Right renal pelvis (tissue), 4 donors: ENCODE measurements at regions not wholly inside any gene's neighbourhood (a gene's known extent, or its start where the extent isn't known, plus 50 kb on each side); places are given as distances from the start of the nearest gene placed in this dataset.
"Not testable (repeated sequence)": the region's sequence is repeated elsewhere in the genome, so short reads cannot be mapped to it uniquely, and the experiment has no call there.

Source experiments
- DNase-seq, 4 donors: peaks; one replicate each; pipeline ENCODE4 v3.0.0-alpha.2; 2013; ENCODE audit warnings: low read depth in 4 of 4, low spot score in 3 of 4, missing footprints in 1 of 4

DNA sequence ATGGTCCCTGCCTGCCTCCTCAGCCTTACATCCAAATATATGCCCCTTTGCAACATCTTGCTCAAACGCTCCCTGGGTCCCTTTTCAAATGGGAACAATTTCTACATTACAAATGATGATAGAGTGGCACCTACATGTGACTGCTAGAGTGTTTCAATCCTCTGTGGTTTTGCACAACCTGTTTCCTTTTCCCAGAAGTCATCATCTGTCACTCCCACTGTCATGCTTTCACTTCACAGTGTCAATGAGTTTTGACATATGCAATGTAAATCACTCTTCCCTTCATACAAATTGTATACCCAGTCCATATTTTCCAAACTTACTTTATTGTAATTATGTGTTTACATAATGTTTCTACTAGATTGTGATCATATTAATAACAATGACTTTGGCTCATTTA is 887.3 kb downstream of the TDRD15 start:
- no peak for DNase-seq

DNA sequence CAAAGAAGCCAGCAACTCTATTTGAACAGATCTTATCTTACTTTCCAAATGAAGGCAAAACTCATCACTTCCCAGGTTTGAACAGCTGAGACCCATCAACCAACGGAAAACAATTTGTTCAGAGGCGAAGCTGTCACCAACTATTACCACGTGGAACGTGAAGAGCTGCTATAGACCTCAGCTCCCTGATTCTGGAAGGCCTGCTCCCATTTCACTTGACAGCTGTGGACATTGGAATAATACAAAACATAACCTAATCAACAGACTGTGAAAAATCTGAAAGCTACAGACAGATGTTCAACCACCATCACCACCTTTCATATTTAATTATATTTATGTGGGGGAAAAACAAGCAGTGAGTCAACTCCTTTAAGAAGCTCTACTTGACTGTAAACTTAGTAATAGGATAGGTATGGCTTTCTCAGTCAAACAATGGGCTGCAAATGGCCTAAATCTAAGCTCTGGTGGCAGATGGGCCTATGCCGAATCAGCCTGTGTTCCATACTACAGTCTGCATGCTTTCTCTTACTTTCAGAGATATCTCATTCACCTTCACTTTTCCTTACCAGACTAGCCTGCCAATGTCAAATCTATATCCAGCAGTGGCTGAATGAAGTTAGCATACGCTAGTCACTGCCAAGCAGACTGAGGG is 896.4 kb downstream of the TDRD15 start:
- DNase-seq, result no peak

DNA sequence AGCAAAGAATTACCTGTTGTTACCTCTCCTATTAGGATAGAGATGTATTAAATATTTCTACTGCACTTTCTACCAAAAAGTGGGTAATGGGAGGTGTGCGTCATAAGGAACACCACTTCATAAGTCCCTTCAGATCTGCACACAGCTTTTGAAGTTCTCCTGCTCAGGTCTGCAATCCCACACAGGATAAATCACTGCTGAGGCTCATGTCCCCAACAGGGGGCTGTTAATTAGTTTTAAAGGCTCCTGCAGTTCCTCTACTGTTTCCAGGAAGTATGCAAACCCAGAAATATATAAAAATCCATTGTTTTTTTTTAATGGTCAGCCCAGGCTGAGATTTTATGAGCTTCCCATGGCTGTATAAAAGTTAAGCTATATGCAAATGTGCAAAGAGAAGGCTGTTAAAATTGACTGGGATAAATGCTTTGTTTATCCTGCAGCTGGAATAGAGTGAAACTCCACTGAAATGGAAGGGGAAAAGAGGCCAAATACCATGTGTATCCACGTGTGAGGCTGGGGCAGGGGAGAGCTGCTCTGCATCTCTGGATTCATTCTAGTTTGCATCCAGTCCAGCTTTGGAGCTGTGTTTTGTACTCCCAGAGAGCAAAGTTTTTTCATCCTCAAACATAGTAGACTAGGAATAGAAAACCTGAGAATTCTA is 903.7 kb downstream of the TDRD15 start:
- DNase-seq, result no peak

DNA sequence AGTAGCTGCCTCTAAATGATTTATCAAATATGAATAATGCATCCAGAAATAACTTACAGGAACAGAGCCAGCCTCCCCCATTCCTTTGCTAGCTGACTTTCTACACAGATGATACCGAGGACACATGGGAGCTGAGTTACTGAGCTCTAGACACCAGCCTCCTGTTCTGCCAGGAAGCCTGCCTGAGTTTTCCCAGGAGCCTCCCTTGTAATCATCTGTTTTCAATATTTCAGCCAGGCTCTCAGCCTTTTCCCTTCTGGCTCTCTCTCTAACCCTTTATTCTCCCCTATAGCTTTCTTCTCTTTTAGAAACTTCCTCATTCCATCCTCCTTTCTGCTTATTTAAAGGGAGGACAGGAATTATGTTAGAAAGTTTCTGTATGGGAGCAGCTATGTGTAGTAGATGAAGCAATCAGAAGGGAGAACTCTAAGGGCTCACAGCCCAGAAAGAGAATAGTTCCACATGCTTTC is 911.6 kb downstream of the TDRD15 start:
- DNase-seq, result no peak

DNA sequence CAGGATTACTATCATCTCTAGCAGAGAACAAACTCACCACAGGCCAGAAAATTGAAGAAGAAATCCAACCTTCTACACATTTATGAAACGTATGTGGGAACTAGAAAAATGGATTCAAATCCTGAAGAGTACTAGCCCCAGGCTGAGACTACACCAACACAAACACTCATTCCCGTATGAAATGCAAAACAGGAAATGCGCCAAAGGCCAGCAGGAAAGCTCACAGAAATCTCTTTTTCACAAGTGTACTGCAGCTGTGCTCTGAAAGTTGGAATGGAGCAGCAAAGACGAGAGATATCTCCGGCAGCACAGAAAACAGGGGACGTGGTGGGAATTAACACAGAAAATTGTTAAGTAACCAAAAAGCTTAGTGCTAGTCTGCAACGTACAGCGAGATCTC is 913.5 kb downstream of the TDRD15 start:
- DNase-seq, result no peak

DNA sequence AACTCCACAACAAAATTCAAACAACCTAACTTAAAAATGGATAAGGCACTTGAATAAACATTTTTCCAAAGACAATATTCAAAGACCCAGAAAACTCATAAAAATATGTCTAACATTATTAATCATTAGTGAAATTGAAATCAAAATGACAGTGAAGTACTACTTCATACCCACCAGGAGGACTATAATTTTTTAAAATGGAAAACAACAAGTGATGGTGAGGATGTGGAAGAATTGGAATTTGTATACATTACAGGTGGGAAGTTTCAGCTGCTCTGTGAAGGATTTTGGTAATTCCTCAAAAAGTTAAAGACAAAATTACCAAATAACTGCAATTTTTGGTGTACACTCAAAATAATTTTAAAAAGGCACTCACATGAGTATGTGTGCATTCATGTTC is 920.0 kb downstream of the TDRD15 start:
- DNase-seq, result no peak

DNA sequence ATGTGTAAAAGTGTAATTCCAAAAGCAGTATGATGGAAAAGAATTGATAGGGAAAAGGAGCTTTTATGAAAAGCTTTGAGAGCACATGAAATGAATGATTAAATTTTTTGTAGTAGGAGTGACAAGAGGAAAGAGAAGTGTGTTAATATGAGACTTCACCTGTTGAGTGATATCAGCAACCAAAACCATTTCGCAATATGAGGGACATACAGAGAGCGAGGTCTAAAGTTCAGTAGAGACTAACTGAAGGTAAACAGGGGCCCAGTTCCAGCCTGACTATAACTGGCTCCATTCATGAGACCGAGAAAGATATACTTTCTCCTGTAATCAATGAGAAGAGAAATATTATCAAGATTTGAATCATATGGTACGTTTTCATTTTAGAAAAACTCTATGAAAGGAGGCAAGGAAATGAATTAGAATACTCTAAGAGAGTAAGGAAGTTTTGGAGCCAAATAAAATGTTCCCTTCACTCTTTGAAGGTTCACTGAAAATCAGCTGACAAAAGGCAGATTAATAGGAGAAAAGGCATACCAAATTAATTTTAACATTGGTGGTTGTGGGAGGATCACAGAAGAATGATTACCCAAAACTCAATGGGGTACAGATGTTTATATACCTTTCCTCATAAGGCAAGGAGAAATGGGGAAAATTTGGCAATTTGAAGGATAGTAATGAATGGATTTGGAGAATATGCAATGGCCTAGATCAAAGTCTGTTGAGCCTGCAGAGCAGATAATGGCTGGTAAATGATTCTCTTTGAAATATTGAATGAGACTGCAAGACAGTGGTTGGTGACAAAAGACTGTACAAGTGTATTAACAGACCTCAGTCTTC is 932.2 kb downstream of the TDRD15 start:
- DNase-seq, result no peak

DNA sequence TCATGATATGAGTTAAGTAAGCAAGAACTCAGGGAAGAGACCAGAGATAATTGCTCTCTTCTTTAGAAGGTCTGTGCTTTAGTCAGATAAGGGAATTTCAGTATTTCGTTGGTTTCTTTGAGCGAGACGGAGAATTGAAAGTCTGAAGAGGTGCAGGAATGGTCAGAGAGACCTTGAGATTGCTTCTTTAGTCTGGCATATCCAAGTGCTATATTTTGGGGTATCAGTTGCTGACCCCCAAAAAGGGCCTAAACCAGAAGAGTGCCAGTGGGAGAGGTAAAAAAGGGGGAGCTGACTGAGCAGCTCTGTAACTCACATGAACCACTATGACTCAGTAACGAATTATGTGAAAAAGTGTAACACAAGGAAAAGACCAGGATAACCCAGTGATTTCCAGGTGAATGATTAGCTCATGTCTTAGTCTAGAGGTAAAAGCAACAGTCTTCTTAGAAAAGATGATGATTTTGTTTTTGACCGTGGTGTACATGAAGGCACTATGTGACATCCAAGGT is 932.9 kb downstream of the TDRD15 start:
- no peak for DNase-seq

DNA sequence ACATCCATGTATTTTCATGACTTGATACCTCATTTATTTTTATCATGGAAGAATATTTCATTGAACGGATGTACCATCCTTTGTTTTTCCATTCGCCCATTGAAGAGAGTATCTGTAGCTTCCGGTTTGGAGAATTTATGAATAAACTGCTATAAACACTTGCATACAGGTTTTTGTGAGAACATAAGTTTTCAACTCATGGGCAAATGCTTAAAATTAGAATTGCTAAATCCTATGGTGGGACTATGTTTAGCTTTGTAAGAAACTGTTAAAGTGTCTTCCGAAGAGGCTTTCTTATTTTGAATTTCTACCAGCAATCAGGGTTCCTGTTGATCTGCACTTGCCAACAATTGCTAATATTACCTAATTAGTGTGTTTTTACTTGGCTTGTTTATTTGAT is 938.9 kb downstream of the TDRD15 start:
- DNase-seq, result no peak

DNA sequence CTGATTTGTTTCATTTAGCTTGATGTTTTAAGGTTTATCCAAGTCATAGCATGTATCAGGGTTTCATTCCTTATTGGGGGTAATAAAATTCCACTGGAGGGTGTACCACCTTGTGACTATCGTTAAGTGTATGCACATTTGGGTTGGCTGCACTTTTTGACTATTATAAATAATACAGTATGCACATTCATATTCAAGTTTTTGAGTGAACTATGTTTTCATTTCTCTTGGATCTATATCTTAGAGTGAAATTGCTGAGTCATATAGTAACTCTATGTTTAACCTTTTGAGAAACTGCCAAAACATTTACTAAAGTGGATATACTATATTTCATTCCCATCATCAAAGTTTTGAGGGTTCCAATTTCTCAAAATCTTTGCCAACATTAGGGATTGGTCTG is 952.7 kb downstream of the TDRD15 start:
- no peak for DNase-seq

DNA sequence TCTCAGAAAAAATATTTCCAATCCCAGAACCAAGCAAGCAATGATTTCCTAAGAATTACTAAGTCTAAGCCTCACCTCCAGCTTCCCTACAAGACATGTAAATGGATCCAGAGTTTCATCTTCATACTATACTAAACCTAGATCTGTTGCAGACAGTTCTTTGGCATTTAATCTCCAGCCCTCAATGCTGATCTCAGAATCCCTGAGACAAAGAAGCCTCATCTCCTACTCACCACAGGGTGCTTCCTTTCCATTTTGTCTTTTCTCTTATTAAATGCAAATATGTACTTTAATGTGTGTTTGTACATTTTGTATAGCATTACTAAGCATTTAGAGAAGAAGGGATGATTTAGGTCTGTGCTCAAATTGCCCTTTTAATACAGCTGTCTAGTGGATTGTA is 954.9 kb downstream of the TDRD15 start:
- no peak for DNase-seq

DNA sequence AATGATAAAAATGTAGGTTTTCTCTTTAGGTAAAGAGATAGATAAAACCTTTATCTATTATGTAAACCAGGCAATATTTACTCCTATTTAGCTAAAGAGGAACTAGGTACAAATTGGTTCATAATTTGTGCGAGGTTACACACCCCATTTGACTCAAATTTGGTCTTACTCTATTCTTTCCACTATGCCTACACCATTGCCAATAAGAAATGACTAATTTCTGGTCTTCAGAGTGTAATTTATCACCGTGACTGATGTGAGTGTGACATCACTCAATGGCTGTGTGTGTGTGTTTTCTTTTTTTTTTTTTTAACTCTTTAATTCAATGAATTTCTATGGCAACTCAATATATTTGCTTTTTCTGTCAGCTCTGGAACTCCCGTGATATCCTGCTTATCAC is 955.8 kb downstream of the TDRD15 start:
- DNase-seq, result no peak

DNA sequence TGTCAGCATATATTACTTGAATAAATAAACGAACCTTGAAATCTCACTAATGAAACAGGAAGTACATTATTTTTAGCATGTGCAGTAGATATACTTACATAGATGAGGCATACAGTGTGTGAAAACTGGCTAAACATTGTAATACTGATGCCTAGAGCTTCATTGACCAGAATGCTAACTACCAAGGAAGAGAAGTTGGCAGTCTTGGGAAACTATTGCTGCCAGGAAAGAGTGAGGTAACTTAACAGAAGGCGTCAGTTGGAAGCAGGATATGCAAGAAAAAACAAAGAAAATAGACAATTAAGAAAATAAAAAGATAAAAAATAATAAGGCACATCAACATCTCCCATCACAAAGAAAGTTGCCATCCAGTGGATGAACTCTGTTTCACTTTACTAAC is 963.0 kb downstream of the TDRD15 start:
- DNase-seq, result no peak

DNA sequence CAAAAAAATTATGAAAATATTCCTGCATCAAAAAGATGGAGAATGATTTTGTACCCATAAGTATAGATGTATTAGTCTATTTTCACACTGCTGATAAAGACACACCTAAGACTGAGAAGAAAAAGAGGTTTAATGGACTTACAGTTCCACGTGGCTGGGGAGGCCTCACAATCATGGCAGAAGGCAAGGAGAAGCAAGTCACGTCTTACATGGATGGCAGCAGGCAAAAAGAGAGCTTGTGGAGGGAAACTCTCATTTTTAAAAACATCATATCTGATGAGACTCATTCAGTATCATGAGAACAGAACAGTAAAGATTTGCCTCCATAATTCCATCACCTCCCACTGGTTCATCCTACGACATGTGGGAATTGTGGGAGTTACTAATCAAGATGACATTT is 979.8 kb downstream of the TDRD15 start:
- not testable (repeated sequence) for DNase-seq

DNA sequence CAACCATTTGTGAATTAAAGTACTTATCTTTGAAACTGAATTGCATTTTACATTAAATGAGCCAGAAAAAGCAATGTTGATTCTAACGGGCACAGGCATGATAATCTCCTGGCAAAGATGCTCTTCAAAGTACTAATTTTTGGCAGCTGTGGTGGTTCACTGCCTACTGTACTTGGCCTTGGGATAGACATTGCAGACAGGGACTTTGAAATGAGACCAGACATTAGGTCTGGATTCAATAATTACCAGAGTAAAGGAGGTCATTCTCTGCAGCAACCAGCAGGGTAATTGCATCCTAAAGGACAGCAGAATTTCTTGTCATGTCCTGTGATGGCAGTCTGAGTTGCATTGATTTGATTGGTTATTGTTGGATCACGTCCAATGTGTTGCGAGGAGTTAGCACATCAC is 986.5 kb downstream of the TDRD15 start:
- no peak for DNase-seq

DNA sequence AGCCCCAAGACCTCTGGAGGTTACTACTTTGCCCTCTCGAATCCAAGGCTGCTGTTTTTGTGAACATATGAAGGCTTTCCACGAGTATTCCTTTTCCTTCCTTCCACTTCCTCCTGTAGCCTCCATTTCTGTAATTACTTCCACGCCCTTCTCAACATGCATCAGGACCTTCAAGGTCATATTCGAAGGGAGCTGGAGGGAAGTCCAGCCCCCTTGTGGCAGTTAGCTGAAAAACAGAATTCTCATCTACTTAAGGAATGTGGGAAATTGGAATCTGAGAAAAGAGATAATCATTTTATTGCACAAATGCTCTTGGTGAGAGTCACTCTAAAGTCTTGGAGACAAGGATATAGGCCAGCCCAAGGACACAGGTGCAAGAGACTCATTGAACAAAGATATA is 1000.2 kb downstream of the TDRD15 start:
- no peak for DNase-seq

DNA sequence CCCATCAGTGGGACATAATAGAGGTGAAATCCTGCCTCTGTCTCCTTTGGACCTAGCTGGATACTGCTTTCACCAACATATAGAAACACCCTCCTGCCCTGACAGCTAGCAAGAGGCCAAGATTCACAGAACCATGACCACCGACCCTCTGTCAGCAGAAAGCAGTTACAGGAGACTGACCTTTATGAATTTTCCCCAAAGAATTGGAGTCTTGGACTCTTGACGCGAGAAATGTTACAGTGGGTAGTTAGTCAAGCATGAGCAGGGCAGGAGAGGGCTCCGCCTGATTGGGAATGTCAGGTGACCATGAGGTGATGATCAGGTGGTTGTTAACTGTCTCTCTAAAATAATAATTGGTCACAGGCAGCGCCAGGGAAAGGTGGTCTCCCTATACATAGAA is 1002.3 kb downstream of the TDRD15 start:
- peak in 2 of 4 donors; percentile 12 to 31 for DNase-seq

DNA sequence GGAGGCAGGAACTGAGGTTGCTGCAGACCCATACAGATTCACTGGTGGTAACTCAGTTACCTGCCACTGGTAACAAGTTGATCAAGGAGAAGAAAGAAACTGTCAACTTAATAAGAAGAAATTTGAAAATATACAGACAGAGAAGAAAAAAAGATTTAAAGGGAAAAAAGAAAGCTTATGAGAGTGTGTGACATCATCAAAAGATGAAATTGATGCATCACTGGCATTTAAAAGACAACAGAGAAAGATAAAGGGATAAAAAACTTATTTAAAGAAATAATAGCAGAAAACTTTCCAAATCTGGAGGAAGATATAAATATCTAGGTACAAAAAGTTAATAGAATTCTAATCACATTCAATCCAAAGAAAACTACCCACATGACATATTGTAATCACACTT is 1003.2 kb downstream of the TDRD15 start:
- DNase-seq, result no peak

DNA sequence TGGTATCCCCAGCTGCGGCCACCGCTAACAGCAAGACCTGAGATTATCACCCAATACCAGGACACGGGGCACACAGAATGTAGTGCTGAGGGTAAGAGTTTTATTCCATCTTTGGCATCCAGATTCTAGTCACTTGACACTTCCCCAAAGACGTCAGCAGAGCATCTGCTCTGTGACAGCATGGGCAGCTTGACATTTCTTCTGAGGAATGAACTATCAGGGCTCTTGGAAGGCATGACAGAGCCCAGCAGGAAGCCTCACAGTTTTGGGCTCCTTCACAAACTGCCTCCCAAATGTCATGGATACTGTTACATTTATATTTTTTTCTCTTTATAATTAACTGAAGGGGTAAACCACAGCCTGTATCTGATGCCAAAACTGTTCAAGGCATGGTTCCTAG is 1010.7 kb downstream of the TDRD15 start:
- DNase-seq, result no peak

DNA sequence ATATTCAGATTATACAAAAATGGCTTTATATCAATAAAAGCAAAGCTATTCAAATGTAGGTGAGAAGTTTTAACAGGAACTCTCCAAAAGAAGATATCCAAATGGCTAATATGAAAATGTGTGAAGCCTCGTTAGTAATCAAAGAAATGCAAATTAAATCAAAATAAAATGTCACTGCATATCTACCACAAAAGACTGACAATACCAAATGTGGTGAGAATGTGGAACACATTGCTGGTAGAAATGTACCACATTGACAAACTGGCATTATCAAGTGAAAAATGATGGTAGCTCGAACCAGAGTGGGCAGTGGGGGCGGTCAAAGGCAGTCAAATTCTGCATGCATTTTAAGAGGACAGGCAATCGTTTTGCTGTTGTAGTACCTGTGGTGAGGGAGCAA is 1012.7 kb downstream of the TDRD15 start:
- DNase-seq, result no peak

DNA sequence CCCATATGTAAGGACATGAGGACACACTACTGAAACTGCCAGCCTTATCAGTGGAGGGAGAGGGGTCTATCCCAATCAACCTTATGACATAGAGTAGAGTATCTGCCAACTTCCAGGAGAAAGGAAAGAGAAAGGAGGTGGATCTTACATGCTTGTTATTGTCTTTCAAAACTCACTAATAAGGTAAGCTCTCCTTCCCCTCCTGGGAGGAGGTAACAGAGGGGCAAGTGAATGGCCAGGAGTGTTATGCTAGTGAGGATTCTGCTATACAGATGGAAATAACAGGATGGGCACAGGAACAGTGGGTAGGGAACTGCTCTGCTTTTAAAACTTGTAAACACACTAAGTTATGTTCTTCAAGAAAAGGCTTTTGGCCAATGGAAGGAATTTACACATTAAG is 1020.1 kb downstream of the TDRD15 start:
- DNase-seq, result no peak
